A549 (cell line): ENCODE measurements at regions not wholly inside any gene's neighbourhood (a gene's known extent, or its start where the extent isn't known, plus 50 kb on each side); places are given as distances from the start of the nearest gene placed in this dataset.

Experiments used
- ATAC-seq, 2 experiments: fragments of 200-7000 bp in 1 of 2; fragments of >200 bp in 1 of 2; cut with Nextera tagmentation in 1 of 2; cut with Tn5 transposase in 1 of 2; 3 replicates each; pipeline versions ENCODE4 v1.8.0 to v1.9.1; 2018 to 2020; ENCODE audit warnings: mild to moderate bottlenecking in 1 of 2, moderate library complexity in 1 of 2
- CTCF ChIA-PET: fragments of 300-600 bp; sonication (Branson Sonifier 250); formaldehyde crosslinking; extraction: SDS; loops from one replicate; lab custom pipeline; 2021; ENCODE audit warnings: antibody characterized with exemption, inconsistent platforms; lab: Yijun Ruan, JAX
- POLR2A ChIA-PET: fragments of 350-600 bp; formaldehyde crosslinking; extraction: SDS; loops from one replicate; lab custom pipeline; 2021; ENCODE audit warnings: antibody characterized with exemption, inconsistent platforms; lab: Yijun Ruan, JAX
- DNase-seq, 2 experiments: peaks; one replicate each; pipeline versions ENCODE4 v3.0.0 to v3.0.0-alpha.2; 2011 to 2016; ENCODE audit warnings: low read depth in 1 of 2, low spot score in 1 of 2
- FAIRE-seq: peaks from 2 replicates; lab custom pipeline; 2011; peaks lifted over from hg19 to GRCh38; lab: Jason Lieb, UNC
- H3K27ac ChIP-seq, 2 experiments: fragments of >200 bp; sonication (Bioruptor Twin); formaldehyde crosslinking; 3 replicates each; pipeline ENCODE4 v1.5.1; 2016 to 2017
- H3K4me1 ChIP-seq: fragments of >200 bp; sonication (Bioruptor Twin); formaldehyde crosslinking; 3 replicates; pipeline ENCODE4 v1.6.1; 2016
- H3K4me2 ChIP-seq: fragments of >200 bp; sonication (Bioruptor Twin); formaldehyde crosslinking; 3 replicates; pipeline ENCODE4 v1.6.1; 2016
- H3K4me3 ChIP-seq: fragments of >200 bp; sonication (Bioruptor Twin); formaldehyde crosslinking; 3 replicates; pipeline ENCODE4 v1.5.1; 2016
- H3K9me3 ChIP-seq: fragments of >200 bp; sonication (Bioruptor Twin); formaldehyde crosslinking; 3 replicates; pipeline ENCODE4 v1.6.1; 2016
- BCL3 ChIP-seq: fragments of >200 bp; sonication (Bioruptor Twin); formaldehyde crosslinking; IDR thresholded peaks from 3 replicates; pipeline ENCODE4 v1.6.1; 2016
- CBX2 ChIP-seq: fragments of 200-600 bp; sonication (generic); IDR thresholded peaks from 2 replicates; pipeline ENCODE4 v1.6.1; 2016; ENCODE audit warnings: low read depth, mild to moderate bottlenecking, borderline replicate concordance
- CHD2 ChIP-seq: fragments of 150-350 bp; IDR thresholded peaks from 2 replicates; pipeline ENCODE4 v1.6.1; 2014; ENCODE audit warnings: low read length; ENCODE audit not compliant: partially characterized antibody
- CHD4 ChIP-seq: fragments of 200-600 bp; sonication (generic); IDR thresholded peaks from 2 replicates; pipeline ENCODE4 v1.6.1; 2016; ENCODE audit warnings: antibody characterized with exemption, mild to moderate bottlenecking, borderline replicate concordance
- E2F6 ChIP-seq: IDR thresholded peaks from 2 replicates; pipeline ENCODE4 v1.6.1; 2012; ENCODE audit warnings: low read depth, borderline replicate concordance
- EHF ChIP-seq: fragments of 250-450 bp; sonication (Bioruptor Pico); IDR thresholded peaks from 2 replicates; pipeline ENCODE4 v1.5.0; 2020; ENCODE audit warnings: mild to moderate bottlenecking
- EHMT2 ChIP-seq: fragments of 200-600 bp; sonication (generic); IDR thresholded peaks from 2 replicates; pipeline ENCODE4 v1.6.1; 2016; ENCODE audit warnings: antibody characterized with exemption, low read depth, mild to moderate bottlenecking, moderate library complexity
- FOSB ChIP-seq: fragments of 250-450 bp; sonication (Bioruptor Pico); IDR thresholded peaks from 2 replicates; pipeline ENCODE4 v1.5.0; 2020; ENCODE audit warnings: mild to moderate bottlenecking, moderate library complexity
- GATA3 ChIP-seq: IDR thresholded peaks from 2 replicates; pipeline ENCODE4 v1.6.1; 2012; ENCODE audit warnings: borderline replicate concordance
- HEYL ChIP-seq: fragments of 250-450 bp; sonication (Bioruptor Pico); IDR thresholded peaks from 2 replicates; pipeline ENCODE4 v1.8.0; 2021; ENCODE audit warnings: mild to moderate bottlenecking, moderate library complexity
- HMGXB4 ChIP-seq: fragments of 250-450 bp; sonication (Bioruptor Pico); IDR thresholded peaks from 2 replicates; pipeline ENCODE4 v1.5.0; 2021; ENCODE audit warnings: mild to moderate bottlenecking, moderate library complexity, borderline replicate concordance
- HOXA7 ChIP-seq: fragments of 250-450 bp; sonication (Bioruptor Pico); IDR thresholded peaks from 2 replicates; pipeline ENCODE4 v1.5.0; 2020; ENCODE audit warnings: mild to moderate bottlenecking, moderate library complexity
- HOXB5 ChIP-seq: fragments of 250-450 bp; sonication (Bioruptor Pico); IDR thresholded peaks from 2 replicates; pipeline ENCODE4 v1.5.0; 2020; ENCODE audit warnings: mild to moderate bottlenecking, moderate library complexity
- KDM1A ChIP-seq: fragments of 200-600 bp; sonication (generic); IDR thresholded peaks from 2 replicates; pipeline ENCODE4 v1.6.1; 2016; ENCODE audit warnings: low read depth, mild to moderate bottlenecking
- MAZ ChIP-seq: fragments of 150-350 bp; IDR thresholded peaks from 2 replicates; pipeline ENCODE4 v1.6.1; 2014; ENCODE audit warnings: antibody characterized with exemption, low read depth, low read length, borderline replicate concordance
- MYC ChIP-seq: IDR thresholded peaks from 2 replicates; pipeline ENCODE4 v1.6.1; 2012; ENCODE audit warnings: mild to moderate bottlenecking, inconsistent platforms, low read length, improper control_type of control experiment, borderline replicate concordance
- NPAS2 ChIP-seq: fragments of 250-450 bp; sonication (Bioruptor Pico); IDR thresholded peaks from 2 replicates; pipeline ENCODE4 v1.8.0; 2022; ENCODE audit warnings: mild to moderate bottlenecking, moderate library complexity, borderline replicate concordance
- NR3C1 ChIP-seq: fragments of >200 bp; sonication (Bioruptor Twin); formaldehyde crosslinking; IDR thresholded peaks from 3 replicates; pipeline ENCODE4 v1.6.1; 2017
- RCOR1 ChIP-seq: fragments of 150-350 bp; IDR thresholded peaks from 2 replicates; pipeline ENCODE4 v1.6.1; 2014; ENCODE audit warnings: antibody characterized with exemption, low read length, low read depth
- REST ChIP-seq: fragments of 200-600 bp; sonication (generic); IDR thresholded peaks from 2 replicates; pipeline ENCODE4 v1.6.1; 2016; ENCODE audit warnings: antibody characterized with exemption, mild to moderate bottlenecking, moderate library complexity
- RNF2 ChIP-seq: fragments of 200-600 bp; sonication (generic); IDR thresholded peaks from 2 replicates; pipeline ENCODE4 v1.6.1; 2016; ENCODE audit warnings: low read depth, mild to moderate bottlenecking, antibody characterized with exemption, moderate library complexity, borderline replicate concordance
- SREBF2 ChIP-seq: fragments of 450-650 bp; IDR thresholded peaks from 2 replicates; pipeline ENCODE4 v1.6.1; 2014; ENCODE audit warnings: mild to moderate bottlenecking, moderate library complexity
- TFCP2L1 ChIP-seq: fragments of 250-450 bp; sonication (Bioruptor Pico); IDR thresholded peaks from 2 replicates; pipeline ENCODE4 v1.5.0; 2021; ENCODE audit warnings: mild to moderate bottlenecking
- ZC3H11A ChIP-seq: fragments of 450-650 bp; IDR thresholded peaks from 2 replicates; pipeline ENCODE4 v1.6.1; 2014; ENCODE audit warnings: antibody characterized with exemption, mild to moderate bottlenecking
- ZNF302 ChIP-seq: fragments of 250-450 bp; sonication (Bioruptor Pico); IDR thresholded peaks from 2 replicates; pipeline ENCODE4 v1.9.0; 2021; ENCODE audit warnings: inconsistent platforms, mild to moderate bottlenecking, moderate library complexity
- ZSCAN20 ChIP-seq: fragments of 250-450 bp; sonication (Bioruptor Pico); IDR thresholded peaks from 2 replicates; pipeline ENCODE4 v1.8.0; 2022; ENCODE audit warnings: mild to moderate bottlenecking, moderate library complexity
- WGBS: methylation state at CpG from one replicate; pipeline ENCODE4 v1.1.6; 2017; ENCODE audit errors: missing lambda C conversion rate; 5-methylcytosine and 5-hydroxymethylcytosine counted together

- no peaks in the 10 kb centered on the region for H3K9me3 ChIP-seq
- DNase-seq (no peak), ATAC-seq (no peak)
- 75% methylated on average over 5 of the region's 5 CpGs for WGBS
- TF ChIP-seq BCL3 (no peak), ZNF302 (CRISPR knock-in tag) (no peak), EHF (CRISPR knock-in tag) (no peak), GATA3 (no peak), EHMT2 (no peak), E2F6 (no peak), MAZ (no peak), CBX2 (no peak), NPAS2 (CRISPR knock-in tag) (no peak)
- TF ChIP-seq, all 56 proteins: peak for 0
- CTCF ChIA-PET: interaction anchor here (1.3 kb wide), 1 partner anchor 13 kb away, joined by 4 read pairs; no protein-coding TSS in a partner anchor
- no peak for FAIRE-seq
- Histone ChIP-seq H3K4me3 (no peak overlapping the region), H3K4me1 (no peaks in the 10 kb centered on the region), H3K27ac (no peak overlapping the region), H3K4me2 (no peak overlapping the region)
- POLR2A ChIA-PET: no interaction called here
Measured at GRCh38 chrX:44451056-44451455, 91.6 kb downstream of the FUNDC1 start.

- Histone ChIP-seq H3K27ac (no peak overlapping the region), H3K4me1 (no peaks in the 10 kb centered on the region)
- no peak for DNase-seq
- no peak for ATAC-seq
- 42% methylated on average over 2 of the region's 2 CpGs for WGBS
- TF ChIP-seq TFCP2L1 (CRISPR knock-in tag): no peak
- TF ChIP-seq FOSB (CRISPR knock-in tag): no peak
- no peak for TF ChIP-seq KDM1A
- no peak for TF ChIP-seq RNF2
- TF ChIP-seq CHD4: no peak
- TF ChIP-seq EHMT2: no peak
- no peak for TF ChIP-seq HOXA7 (CRISPR knock-in tag)
- no peak for TF ChIP-seq REST
- TF ChIP-seq, all 56 proteins: peak for 0
- no peaks in the 10 kb centered on the region for H3K9me3 ChIP-seq
- no peak overlapping the region for H3K4me3 ChIP-seq
- ChIA-PET POLR2A (no interaction called here), CTCF (no interaction called here)
- FAIRE-seq: peak; percentile 63
- 0 out of 3 replicates have a peak overlapping the region, but pooled peaks have one; percentile 11 for H3K4me2 ChIP-seq
Measured at GRCh38 chrX:44447214-44447613, 95.4 kb downstream of the FUNDC1 start.

GRCh38 chrX:44440006-44440405 is 96.5 kb upstream of the EFHC2 start:
- no peak overlapping the region for H3K27ac ChIP-seq
- H3K4me1 ChIP-seq: peaks cover 11% of the 10 kb centered on the region
- POLR2A ChIA-PET: no interaction called here
- no peak overlapping the region for H3K4me2 ChIP-seq
- H3K9me3 ChIP-seq: no peaks in the 10 kb centered on the region
- DNase-seq (no peak), ATAC-seq (no peak), FAIRE-seq (no peak)
- no peak overlapping the region for H3K4me3 ChIP-seq
- CTCF ChIA-PET: no interaction called here
- 3% methylated on average over 2 of the region's 2 CpGs for WGBS
- TF ChIP-seq HEYL (CRISPR knock-in tag) (no peak), SREBF2 (no peak), ZC3H11A (no peak), MYC (no peak), MAZ (no peak), HOXB5 (no peak), RCOR1 (no peak), CBX2 (no peak), ZSCAN20 (no peak), NPAS2 (CRISPR knock-in tag) (no peak), NR3C1 (no peak), CHD2 (no peak), HMGXB4 (CRISPR knock-in tag) (no peak), BCL3 (no peak)
